HG02943 (cell line): ENCODE measurements at regions not wholly inside any gene's neighbourhood (a gene's known extent, or its start where the extent isn't known, plus 50 kb on each side); places are given as distances from the start of the nearest gene placed in this dataset.

ENCODE experiments used
- ATAC-seq: cut with Tn5 transposase; IDR thresholded peaks from one replicate; pipeline ENCODE4 v1.9.1; 2021; ENCODE audit warnings: mild to moderate bottlenecking, low read depth, moderate library complexity; ENCODE audit not compliant: unreplicated experiment

DNA sequence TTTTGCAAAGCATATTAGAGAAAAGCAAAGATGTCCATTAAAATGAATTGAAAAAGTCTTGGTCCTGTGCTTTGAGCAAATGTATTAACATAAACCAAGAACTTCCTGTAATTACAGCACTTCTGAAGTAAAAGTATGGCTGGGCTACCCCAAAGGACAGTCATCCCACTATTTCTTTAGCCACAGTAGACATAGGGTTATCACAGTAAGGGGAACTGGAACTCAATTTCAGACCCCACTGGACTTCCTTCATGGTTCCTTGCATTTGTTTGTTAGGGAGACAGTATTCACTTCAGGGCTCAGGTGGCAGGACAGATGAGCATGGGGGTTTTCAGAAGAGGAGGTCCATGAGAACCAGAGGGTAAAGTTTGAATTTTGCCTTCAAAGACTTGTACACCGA, 203.1 kb upstream of the PDE1C start:
- ATAC-seq = no peak

DNA sequence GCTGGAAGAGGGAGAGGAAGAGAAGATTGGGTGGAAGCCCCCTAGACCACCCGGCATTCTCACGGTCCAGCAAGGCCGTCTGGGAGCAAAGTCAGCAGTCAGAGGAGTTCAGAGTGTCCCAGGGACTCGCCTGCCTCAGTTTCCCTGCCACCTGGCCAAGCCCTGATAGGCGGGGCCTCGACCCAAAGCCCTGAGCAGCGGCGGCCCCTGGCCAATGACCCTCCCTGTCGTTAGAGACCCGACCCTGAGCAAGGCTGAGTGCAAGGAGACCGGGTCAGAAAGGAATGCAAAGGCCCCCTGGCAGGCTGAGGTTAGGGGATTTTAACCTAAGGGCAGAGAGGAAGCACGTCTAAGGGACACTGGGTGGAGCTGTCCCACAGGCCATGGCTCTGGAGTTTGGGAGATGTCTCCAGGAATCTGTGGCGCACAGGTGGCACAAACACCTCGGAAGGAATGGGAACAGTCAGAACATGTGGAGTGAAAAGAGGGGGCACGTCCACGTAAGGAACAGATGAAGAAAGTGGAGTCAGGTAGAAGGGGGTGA, 196.8 kb upstream of the PDE1C start:
- no peak for ATAC-seq

DNA sequence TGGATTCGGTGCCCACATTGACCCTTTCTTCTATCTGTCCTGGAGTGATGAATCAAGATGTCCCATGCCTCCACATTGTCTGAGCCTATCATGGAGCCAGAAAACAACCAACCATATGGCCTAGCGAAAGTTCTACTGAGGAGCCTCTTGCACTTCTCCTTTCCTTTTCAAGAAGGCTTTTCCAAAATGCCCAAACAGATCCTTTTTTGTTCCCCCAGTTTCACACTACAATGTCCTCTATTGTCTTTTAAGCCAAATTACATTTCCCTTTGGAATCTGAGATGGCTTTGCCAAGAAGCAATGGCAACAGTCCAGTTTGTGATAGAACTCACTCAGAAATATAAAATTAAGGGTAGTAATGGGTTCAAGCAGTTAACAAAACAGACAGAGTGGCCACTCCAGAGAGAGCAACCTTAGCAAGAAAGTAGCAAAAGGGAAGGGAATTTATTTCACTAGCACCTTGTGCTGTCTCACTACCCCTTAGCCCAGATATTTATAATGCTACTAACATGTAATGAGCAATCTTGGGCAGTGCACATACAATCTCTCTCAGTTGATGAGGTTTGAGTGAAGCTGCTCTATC, 194.6 kb upstream of the PDE1C start:
- ATAC-seq = no peak

DNA sequence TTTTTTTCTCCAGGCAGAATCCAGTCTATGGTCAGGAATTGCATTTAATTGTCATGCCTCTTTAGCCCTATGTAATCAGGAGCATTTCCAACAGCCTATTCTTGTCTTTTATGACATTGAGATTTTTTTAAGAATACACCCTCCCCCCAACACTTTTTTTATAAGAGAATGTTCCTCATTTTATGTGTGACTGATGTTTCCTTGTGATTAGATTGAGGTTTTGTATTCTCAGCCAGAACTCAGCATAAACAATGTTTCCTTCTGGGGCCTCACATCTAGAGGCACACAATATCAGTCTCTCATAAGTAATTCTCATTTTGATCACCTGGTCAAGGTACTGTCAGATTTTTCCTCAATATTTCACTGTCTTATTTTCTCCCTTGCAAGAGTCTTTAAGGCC, 193.4 kb upstream of the PDE1C start:
- ATAC-seq = no peak

DNA sequence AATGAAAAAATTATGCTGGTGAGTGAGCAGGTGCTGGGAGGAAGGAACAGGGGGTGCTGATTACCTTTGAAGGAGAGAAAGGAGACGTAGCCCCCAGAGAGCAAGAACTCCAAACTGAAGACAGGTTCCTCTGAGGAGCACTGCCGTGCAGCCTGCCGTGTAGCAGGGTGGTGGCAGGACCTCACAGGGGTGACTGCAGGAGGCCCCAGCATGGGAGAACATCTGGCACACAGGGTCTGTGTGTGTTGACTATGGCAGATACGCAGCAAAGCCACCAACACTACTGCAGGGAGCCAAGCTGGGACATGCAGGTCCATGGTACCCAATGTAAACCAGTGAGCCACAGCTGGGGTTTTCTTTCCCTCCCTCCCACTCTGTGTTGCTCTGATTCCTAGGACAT, 192.1 kb upstream of the PDE1C start:
- ATAC-seq = no peak

DNA sequence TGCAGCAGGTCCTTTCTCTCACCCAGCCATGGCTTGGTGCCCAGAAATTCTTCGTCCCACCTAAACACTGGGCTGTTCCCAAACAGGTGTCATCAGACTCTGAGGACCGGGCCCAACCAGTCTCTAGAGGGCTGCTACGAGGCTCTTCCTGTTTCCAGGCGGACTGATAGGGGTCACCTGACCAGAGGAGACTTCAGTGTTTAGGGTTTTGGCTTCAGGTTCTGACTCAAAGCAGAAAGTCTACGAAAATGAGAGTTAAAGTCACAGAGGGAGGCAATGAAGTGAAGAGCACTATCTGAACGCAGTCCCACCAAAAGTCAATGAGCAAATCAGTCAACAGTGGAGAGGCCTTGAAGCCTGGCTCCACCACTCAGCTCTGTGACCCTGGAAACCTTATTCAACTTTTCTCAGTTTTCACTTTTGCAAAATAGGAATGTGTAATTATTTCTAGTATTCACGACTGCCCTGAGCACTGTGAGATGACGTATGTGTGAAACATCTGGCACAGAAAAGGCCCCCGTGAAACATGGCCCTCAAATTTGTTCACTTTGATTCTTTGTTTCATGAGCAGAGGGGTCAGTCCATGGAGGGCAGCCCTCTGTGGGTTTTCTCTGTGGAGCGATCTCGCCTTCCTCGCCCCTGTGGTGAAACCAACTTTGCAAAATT, 189.9 kb upstream of the PDE1C start:
- ATAC-seq = peak; percentile 90

DNA sequence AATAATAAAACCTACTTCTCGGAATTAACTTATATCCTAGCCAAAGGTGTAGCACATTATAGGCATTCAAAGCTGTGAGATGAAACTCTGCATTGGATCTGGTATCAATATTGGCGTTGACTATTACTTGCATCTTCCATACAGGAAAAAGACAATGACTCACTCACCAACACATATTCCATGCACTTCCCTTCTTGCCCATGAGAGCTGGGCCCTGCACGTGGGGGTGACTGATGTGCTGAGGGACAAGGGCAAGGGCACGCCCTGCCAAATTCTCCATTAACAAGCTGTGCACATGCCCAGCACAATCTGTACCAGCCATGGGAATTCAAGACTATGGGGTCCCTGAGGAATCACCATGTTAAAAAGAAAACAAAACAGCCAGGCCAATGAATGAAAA, 188.1 kb upstream of the PDE1C start:
- no peak for ATAC-seq

DNA sequence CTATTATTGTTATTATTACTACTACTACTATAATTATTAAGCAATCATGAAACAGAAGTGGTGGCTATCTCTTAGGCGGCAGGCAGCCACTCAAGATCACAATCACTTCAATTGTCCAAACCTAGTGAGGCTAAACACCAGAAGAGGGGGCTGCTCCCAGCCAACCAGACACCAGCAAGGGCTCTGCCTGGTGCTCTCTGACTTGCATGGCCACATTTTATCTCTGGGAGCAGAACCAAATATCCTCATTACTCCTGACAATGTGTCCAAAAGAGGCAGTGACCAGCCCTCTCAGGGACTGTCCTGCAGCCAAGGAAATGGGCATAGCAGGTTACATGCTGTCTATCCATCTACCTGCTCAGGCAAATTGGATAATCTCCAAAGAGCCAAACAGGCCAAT, 187.4 kb upstream of the PDE1C start:
- no peak for ATAC-seq

DNA sequence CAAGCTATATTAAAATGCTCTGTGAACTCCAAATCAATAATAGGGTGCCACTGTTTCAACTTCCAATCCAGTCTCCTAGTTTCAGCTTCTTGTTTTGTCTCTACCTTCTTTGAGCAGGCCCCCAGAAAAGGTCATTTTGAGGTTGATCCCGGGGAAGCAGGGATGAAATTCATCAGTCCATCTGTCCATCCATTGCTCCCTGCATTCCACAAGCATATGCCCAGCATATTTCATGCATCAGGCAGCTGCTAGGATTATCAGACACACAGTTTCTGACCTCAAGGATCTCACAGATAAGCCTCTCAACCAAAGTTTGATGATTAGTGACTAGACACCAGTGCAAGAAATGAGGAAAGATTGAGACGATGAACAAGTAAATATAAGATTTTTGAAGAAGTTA, 186.6 kb upstream of the PDE1C start:
- no peak for ATAC-seq

DNA sequence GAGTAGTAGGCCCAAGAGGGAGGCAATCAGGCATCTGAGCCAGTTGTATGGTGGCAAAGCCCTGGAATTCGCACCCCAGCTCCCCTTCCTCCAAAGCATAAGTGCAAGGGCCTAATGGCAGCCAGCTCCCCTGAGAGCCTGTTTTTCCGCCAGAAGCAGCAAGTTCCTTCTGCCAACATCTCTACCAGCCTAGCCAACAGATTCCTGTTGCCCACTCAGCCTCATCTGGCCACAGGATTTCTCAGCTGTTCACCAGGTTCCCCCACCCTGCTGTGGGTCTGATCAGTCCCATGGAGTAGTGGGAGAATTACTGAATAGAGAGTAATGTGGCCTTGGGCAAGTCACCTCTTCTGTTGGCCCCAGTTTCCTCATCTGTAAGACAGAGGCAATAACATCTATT, 186.2 kb upstream of the PDE1C start:
- no peak for ATAC-seq

DNA sequence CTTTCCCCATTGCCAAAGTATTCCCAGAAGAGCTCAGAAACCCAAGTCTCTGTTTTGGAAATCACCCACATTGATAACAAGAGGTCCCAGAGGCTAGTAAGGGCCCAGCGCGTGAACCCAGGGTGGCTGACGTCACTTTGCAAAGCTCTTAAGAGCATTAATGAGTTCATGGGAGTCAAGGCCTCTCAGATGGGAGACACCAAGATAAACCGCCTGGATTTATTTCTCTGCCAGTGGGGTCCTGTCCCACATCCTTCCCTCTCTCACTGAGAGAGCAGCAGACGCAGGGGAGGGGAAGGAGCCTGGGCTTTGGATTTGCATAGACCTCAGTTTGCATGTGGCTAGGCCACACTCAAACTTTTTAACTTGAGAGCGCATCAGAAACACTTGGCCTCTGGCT, 184.8 kb upstream of the PDE1C start:
- ATAC-seq = no peak

DNA sequence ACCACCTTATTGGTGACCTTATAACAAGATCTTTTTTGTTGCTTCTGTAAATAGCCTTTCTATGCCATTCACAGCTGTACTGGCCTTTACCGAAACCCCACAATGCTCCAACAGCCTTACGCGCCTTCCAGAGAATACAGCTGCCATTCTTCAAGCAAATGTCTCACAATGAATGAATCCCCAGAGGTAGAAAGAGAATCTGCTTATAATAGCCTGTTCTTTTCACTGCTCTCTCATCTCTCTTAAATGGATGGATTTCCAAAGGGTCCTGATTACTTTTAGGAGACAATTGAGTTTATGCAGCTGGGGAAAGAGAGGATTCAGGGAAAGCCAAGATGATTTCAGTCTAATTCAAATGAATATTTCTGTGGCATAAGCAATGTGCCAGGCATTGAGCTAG, 183.1 kb upstream of the PDE1C start:
- ATAC-seq = no peak

DNA sequence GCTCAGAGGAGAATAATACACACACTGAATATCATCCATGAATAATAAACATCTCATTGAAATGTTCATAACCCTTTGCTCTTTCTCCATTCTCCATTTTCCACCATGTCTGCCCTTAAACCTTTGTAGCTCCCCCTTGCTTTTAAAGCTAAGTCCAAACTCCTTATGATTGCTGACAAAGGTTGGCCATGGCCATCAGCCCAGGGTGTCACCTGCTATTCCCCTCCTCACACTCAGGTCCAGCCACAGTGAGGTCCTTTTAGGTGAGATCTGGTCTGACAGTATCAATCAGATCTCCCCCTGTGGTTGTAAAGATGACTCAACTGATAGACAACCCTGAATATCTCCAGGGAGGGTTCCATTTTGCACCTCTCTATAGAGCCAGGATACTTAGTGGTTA, 181.5 kb upstream of the PDE1C start:
- ATAC-seq = no peak

DNA sequence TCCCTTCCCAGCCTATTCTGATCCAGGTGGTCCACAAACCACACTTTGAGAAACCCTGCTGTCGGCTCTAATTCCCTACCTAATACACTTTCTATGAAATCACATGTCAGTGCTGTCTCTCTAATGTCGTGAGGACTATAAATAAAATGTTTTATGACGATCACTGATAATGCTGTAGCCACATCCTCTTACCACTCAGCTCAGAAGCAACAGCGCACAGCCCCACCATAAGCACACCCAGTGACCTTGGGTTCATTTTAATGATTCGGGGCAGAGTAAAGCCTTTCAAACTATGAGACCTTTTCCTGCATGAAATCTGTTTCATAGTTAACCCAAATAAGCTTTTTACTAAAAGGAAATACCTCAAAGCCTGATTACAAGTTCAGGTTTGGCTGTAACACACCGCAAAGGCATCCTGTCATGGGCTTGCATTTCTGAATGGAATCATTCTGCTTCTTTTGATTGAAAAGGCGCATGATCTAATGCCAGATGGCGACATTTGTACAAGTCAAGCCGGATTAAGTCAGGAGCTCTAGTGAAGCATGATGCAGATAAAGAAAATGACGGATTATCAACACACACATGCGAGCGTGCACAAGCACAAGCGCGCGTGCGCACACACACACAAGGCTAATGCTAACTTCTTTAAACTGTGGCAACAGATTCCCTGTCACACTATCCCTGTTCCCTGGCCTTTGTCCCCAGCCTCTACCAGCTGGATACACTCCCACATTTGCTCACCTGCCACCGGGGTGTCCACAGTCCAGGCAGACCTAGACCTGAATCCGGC, 180.5 kb upstream of the PDE1C start:
- no peak for ATAC-seq

DNA sequence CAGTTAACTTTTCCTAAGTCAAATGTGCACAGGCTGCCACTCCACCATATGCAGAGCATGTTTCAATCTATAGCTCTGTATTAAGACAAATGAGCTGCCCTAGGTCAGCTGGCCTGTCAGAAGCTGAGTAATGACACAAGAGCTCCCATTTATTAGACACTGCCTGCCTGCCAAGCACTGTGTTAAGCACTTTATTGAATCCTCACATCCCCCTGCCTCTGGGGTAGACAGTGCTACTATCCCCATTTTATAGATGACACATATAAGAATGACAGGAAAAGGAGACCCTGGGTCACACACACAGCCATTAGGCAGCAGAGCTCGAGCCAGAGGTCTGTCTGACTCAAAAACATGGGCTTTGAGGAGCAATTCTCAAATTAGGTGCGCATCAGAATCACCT, 179.8 kb upstream of the PDE1C start:
- no peak for ATAC-seq

DNA sequence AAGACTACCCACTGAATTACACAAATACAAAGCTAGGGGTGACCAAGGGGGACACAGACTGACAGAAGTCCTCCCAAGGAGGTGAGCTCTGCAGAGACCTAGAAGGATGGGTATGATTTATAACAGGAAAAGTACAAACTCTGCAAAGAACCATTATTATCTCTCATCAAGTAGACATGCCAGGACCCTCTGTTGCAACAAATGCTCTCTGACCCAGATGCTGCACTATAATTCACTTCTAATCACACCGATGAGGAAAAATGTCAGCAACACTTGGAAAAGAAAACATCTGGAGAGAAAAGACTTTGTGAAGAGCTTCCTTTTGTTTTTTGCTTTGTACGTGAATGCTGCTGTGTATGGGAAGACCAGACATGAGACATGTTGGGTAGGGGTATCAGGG, 178.3 kb upstream of the PDE1C start:
- ATAC-seq = no peak

DNA sequence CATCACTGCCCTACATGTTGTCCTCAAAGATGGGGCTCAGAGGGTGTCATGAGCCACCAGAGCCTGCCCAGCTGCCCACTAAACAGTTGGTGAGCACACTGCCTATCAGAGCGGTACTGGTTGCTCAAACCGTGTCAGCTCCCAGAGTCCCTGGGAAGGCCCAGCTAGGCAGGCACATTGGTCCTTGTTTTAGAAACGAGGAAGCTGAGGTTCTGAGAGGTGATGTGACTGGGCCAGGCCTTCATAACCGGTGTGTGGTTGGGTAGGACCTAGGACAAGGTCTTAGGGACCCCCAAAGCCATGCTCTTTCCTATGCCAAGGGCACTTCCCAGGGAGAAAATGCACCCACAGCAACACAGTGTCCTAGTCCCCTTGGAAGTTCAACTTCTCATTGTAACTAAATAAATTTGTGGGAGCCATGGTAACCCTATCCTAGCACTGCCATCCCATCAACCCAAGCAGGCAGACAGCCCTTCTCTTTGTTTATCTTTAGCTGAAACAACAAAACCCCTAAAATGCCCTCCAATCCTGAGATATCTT, 174.7 kb upstream of the PDE1C start:
- no peak for ATAC-seq

DNA sequence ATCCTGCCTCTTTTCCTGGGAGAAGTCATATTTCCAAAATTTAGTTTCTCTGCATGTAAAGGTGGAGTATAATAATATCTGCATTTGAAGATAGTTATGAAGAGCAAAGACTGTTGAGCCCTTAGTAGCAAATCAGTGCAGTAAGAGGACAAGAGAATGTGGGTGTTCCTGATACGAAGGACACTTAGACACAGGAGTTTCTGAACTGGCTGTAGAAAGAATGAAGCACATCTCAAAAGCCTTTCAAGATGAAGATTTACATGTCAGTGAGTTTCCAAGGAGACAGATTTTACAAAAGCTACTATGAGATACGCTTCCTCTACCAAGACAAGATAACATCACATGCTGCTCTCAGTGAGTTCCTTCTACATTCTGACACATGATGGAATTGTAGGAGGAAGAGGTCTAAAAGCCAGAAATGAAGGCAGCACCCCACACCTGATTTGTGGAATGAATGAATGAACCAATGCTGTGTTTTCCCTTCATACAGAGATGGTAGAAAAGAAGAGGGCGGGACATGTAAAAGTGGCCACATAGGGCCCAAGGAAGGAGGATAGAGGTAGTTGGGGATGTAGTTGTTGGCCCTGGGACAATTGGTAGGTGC, 173.6 kb upstream of the PDE1C start:
- ATAC-seq = no peak

DNA sequence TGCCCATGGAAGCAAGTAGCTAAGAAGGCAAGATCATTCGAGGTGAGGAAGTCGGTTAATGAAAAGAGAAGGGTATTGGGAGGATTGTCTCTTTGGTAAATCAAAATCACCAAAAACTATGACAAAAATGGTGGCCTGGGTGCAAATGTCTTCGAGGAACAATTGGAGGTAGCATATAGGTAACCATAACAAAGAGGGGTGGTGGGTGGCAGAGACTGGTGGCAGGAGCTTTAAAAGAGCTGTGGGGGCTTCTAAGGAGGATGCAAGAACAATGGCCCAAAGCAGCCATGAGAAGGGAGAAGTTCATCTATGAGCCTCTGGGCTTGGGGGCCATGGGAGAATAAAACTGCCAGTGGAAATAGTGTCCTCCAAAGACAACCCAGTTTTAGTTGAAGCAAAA, 172.2 kb upstream of the PDE1C start:
- no peak for ATAC-seq

DNA sequence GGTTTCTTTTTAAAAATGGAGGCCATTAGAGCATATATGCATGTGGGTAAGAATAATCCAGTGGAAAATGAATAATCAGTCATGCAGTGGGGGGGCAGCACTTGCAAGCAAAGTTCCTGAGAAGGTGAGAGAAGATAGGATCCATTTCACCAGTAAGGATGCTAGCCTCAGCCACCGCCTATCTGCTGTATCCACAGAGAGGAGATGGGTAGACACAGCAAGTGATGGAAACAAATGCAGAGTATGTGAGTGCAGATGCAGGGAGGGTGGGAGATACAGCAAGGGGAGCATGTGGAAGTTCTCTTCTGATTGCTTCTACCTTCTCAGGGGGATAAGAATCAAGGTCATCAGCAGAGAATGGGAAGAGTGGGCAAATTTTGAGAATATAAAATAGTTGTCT, 171.4 kb upstream of the PDE1C start:
- ATAC-seq = no peak

DNA sequence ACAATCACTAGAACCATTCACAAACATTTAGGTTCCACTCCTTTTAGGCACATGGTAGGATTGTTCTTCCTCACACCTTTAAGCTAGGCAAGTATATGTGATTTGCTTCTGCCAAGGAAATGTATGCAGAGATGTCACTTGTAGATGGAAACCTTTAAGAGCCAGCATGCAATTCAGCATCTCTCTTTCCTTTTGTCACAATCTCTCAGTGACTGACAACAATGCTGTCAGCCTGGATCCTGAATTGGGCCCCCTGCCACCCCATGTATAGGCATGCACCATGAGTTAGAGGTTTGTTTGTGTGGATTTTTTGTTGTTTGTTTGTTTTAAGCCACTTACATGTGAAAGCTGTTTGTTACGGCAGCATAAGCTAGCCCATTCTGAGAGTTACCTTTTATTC, 169.6 kb upstream of the PDE1C start:
- ATAC-seq = no peak
